ENCODE measurements at regions not wholly inside any gene's neighbourhood (a gene's known extent, or its start where the extent isn't known, plus 50 kb on each side); places are given as distances from the start of the nearest gene placed in this dataset.

DNA sequence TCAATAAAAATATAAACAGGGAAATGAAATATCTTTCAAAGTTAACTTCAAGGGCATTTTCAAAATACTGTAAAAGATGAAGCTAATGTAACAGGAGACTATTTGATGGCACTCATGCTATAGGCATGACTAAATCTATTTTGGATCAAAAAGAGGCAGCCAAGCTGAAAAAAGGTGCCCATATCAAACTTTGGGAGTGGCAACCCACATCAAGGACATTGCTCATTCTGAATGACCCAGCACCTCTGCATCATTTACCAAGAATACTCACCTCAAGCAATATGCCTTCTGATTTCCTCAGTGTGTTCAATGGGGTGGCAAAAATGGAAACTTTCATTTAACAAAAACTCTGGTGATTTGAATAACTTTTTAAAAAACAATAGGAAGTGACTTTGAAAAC lies 853.3 kb downstream of the TLE1 start:
- no peaks in the 10 kb centered on the region for H3F3A ChIP-seq (ENCODE audit: insufficient read depth)
- H3K4me2 ChIP-seq (ENCODE audit: low read depth, low read length, poor library complexity, severe bottlenecking): no peak overlapping the region
- no peaks in the 10 kb centered on the region for H3K9me3 ChIP-seq (ENCODE audit: insufficient read depth, low read length)
- H3K79me2 ChIP-seq (ENCODE audit: insufficient read depth, low read length): no peaks in the 10 kb centered on the region
- H2AFZ ChIP-seq (ENCODE audit: low read depth, low read length, severe bottlenecking): no peak overlapping the region
- H3K36me3 ChIP-seq (ENCODE audit: low read length): no peaks in the 10 kb centered on the region
- H3K9ac ChIP-seq (ENCODE audit: low read length): no peak overlapping the region
- no peaks in the 10 kb centered on the region for H3K27me3 ChIP-seq (ENCODE audit: low read length)
- TF ChIP-seq EZH2phosphoT487 (conservative IDR thresholded peaks at IDR 0.05; ENCODE audit: low read length): no peak
- TF ChIP-seq, protein P1, sequence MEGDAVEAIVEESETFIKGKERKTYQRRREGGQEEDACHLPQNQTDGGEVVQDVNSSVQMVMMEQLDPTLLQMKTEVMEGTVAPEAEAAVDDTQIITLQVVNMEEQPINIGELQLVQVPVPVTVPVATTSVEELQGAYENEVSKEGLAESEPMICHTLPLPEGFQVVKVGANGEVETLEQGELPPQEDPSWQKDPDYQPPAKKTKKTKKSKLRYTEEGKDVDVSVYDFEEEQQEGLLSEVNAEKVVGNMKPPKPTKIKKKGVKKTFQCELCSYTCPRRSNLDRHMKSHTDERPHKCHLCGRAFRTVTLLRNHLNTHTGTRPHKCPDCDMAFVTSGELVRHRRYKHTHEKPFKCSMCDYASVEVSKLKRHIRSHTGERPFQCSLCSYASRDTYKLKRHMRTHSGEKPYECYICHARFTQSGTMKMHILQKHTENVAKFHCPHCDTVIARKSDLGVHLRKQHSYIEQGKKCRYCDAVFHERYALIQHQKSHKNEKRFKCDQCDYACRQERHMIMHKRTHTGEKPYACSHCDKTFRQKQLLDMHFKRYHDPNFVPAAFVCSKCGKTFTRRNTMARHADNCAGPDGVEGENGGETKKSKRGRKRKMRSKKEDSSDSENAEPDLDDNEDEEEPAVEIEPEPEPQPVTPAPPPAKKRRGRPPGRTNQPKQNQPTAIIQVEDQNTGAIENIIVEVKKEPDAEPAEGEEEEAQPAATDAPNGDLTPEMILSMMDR (IDR thresholded peaks at IDR 0.05; ENCODE audit: insufficient read depth, low read length, poor library complexity, severe bottlenecking): no peak
- H4K20me1 ChIP-seq (ENCODE audit: low read depth, low read length): no peaks in the 10 kb centered on the region
- H3K4me3 ChIP-seq (ENCODE audit: insufficient read depth, low read length, poor library complexity, severe bottlenecking): no peak overlapping the region
- H3K9me2 ChIP-seq (replicated peaks; ENCODE audit: insufficient read depth, low read length): no peaks in the 10 kb centered on the region
- no peak overlapping the region for H3K27ac ChIP-seq (ENCODE audit: low read depth, low read length)

DNA sequence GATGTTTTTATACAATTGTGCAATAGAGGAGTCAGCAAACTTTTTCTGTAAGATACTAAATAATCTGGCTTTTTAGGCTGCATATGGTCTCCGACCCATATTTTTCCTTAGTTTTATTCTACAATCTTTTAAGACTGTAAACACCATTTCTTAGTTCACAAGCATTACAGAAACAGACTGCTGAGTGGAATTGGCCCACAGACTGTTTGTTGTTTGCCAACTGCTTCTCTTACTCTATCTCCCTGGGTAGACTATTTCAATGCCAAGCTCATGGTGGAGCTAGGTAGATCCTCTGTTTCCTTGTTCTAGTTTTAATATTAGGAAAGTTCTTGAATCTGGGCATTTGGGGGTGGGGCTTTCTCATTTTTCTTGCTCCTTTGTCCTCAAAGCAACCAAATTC lies 857.6 kb downstream of the TLE1 start:
- H3K36me3 ChIP-seq (ENCODE audit: low read length): no peaks in the 10 kb centered on the region
- H3K27ac ChIP-seq (ENCODE audit: low read depth, low read length): no peak overlapping the region
- no peaks in the 10 kb centered on the region for H3K79me2 ChIP-seq (ENCODE audit: insufficient read depth, low read length)
- peaks cover 3% of the 10 kb centered on the region; the same call in 1 of the 2 replicates for H3K9me2 ChIP-seq (replicated peaks; ENCODE audit: insufficient read depth, low read length)
- no peak overlapping the region for H3K4me3 ChIP-seq (ENCODE audit: insufficient read depth, low read length, poor library complexity, severe bottlenecking)
- no peak overlapping the region for H3K4me2 ChIP-seq (ENCODE audit: low read depth, low read length, poor library complexity, severe bottlenecking)
- no peaks in the 10 kb centered on the region for H3K9me3 ChIP-seq (ENCODE audit: insufficient read depth, low read length)
- no peak for TF ChIP-seq EZH2phosphoT487 (conservative IDR thresholded peaks at IDR 0.05; ENCODE audit: low read length)
- TF ChIP-seq, protein P1 (IDR thresholded peaks at IDR 0.05; ENCODE audit: insufficient read depth, low read length, poor library complexity, severe bottlenecking): no peak
- H3K9ac ChIP-seq (ENCODE audit: low read length): no peak overlapping the region
- no peaks in the 10 kb centered on the region for H4K20me1 ChIP-seq (ENCODE audit: low read depth, low read length)
- H2AFZ ChIP-seq (ENCODE audit: low read depth, low read length, severe bottlenecking): no peak overlapping the region
- H3K27me3 ChIP-seq (ENCODE audit: low read length): no peaks in the 10 kb centered on the region
- H3F3A ChIP-seq (ENCODE audit: insufficient read depth): no peaks in the 10 kb centered on the region

DNA sequence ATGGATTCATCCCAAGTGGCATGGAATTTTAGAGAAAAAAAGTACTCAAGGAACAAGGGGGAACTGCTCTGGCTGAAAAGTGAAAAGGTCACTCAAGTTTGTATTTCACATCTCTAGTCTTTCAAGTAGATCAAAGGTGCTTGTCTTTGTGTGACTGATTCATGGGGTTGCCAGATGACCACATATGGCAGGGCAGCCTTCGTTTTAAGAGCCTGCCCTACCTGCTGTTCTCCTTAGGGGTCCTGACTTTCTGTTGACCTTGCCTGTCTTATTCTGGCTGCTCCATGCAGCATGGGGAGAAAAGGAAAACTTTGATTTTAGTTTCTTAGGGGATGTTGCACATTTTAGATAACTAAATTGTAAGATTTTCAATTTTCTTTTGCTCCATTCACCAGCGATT lies 877.7 kb downstream of the TLE1 start:
- Histone ChIP-seq H3K4me2 (ENCODE audit: low read depth, low read length, poor library complexity, severe bottlenecking) (no peak overlapping the region), H3K9me2 (replicated peaks; ENCODE audit: insufficient read depth, low read length) (no peaks in the 10 kb centered on the region), H3K4me3 (ENCODE audit: insufficient read depth, low read length, poor library complexity, severe bottlenecking) (no peak overlapping the region), H3F3A (ENCODE audit: insufficient read depth) (no peaks in the 10 kb centered on the region), H3K79me2 (ENCODE audit: insufficient read depth, low read length) (no peaks in the 10 kb centered on the region), H4K20me1 (ENCODE audit: low read depth, low read length) (no peaks in the 10 kb centered on the region), H3K9me3 (ENCODE audit: insufficient read depth, low read length) (no peaks in the 10 kb centered on the region), H3K27ac (ENCODE audit: low read depth, low read length) (no peak overlapping the region), H3K27me3 (ENCODE audit: low read length) (no peaks in the 10 kb centered on the region), H3K36me3 (ENCODE audit: low read length) (no peaks in the 10 kb centered on the region), H2AFZ (ENCODE audit: low read depth, low read length, severe bottlenecking) (no peak overlapping the region), H3K9ac (ENCODE audit: low read length) (no peak overlapping the region)
- TF ChIP-seq EZH2phosphoT487 (conservative IDR thresholded peaks at IDR 0.05; ENCODE audit: low read length): no peak
- TF ChIP-seq, protein P1 (IDR thresholded peaks at IDR 0.05; ENCODE audit: insufficient read depth, low read length, poor library complexity, severe bottlenecking): no peak
